Psoas muscle (tissue), 7 donors: ENCODE measurements at regions not wholly inside any gene's neighbourhood (a gene's known extent, or its start where the extent isn't known, plus 50 kb on each side); places are given as distances from the start of the nearest gene placed in this dataset.

Experiments used
- ATAC-seq, 4 donors: fragments of 200-7000 bp; cut with Tn5 transposase; one replicate each; pipeline ENCODE4 v1.9.1; 2020; ENCODE audit warnings: moderate library complexity in 3 of 4, mild to moderate bottlenecking in 2 of 4
- DNase-seq, 2 donors: peaks; one replicate each; pipeline ENCODE4 v3.0.0-alpha.2; 2020
- H3K27ac ChIP-seq: fragments of 200-600 bp; one replicate; pipeline ENCODE4 v1.8.0; 2022
- H3K27me3 ChIP-seq, 3 donors: fragments of 200-600 bp in 1 of 3; one replicate each; pipeline versions ENCODE4 v1.6.1 to v1.8.0; 2013 to 2022; ENCODE audit warnings: low read length in 2 of 3, mild to moderate bottlenecking in 2 of 3, moderate library complexity in 1 of 3; ENCODE audit not compliant: insufficient read depth in 3 of 3
- H3K36me3 ChIP-seq, 2 donors: fragments of 200-600 bp in 1 of 2; one replicate each; pipeline versions ENCODE4 v1.6.1 to v1.8.0; 2013 to 2022; ENCODE audit warnings: low read depth in 1 of 2, mild to moderate bottlenecking in 1 of 2, moderate library complexity in 1 of 2; ENCODE audit not compliant: insufficient read depth in 1 of 2
- H3K4me1 ChIP-seq: fragments of 200-600 bp; one replicate; pipeline ENCODE4 v1.8.0; 2022
- H3K4me3 ChIP-seq: fragments of 200-600 bp; one replicate; pipeline ENCODE4 v1.8.0; 2022; ENCODE audit warnings: mild to moderate bottlenecking
- H3K9me3 ChIP-seq: fragments of 200-600 bp; one replicate; pipeline ENCODE4 v1.8.0; 2022
- WGBS, 3 donors: extraction: QIAGEN DNeasy Blood & Tissue Kit; methylation state at CpG; one replicate each; pipeline versions ENCODE4 v1.1.6 to v1.1.7; 2013; 5-methylcytosine and 5-hydroxymethylcytosine counted together
- intact Hi-C, 2 donors: fragments of 100-400 bp; cut with DNase I; formaldehyde crosslinking; loops; one replicate each; pipeline versions ENCODE4 v1.11.0 to v1.14.2; 2022
- TF ChIP-seq, protein P1 (sequence below): fragments of 200-600 bp; IDR thresholded peaks from one replicate; pipeline ENCODE4 v1.8.0; 2022; ENCODE audit warnings: antibody characterized with exemption
- donor health status: healthy with polysubstance abuse.
- donor health status: DM: no; HTN: no; CAD: no; lungs with moderate emphysema.
- donor health status: Bipolar disorder and iron deficiency.
- donor health status: healthy.
- donor health status: DM: yes; HTN: yes; CAD: no.
- donor health status: DM: no; HTN: no; CAD: no.
- donor health status: DM: yes; HTN: yes; CAD: no.

DNA sequence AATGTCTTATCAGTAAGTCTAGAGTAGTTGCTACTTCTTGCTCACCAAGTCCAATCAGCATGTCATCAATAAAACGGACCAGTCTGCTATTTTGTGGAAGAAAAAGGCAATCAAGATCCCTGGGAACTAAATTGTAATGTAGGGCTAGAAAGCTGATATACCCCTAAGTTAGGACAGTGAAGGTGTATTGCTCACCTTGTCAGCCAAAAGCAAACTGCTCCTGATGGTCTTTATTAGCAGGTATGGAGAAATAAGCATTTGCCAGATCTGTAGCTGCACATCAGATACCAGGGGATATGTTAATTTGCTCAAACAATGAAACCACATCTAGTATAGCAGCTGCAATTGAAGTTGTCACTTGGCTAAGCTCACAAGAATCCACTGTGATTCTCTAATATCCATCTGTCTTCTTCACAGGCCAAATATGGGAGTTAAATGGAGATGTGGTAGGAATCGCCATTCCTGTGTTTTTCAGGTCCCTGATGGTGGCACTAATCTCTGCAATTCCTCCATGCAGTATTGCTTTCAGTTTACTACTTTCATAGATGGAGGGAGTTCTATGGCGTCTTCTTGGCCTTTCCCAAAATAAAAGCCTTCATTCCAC, 75.0 kb downstream of the TMEM237 start:
- H3K27ac ChIP-seq, result no peak overlapping the region
- H3K27me3 ChIP-seq, result no peaks in the 10 kb centered on the region
- H3K36me3 ChIP-seq, result no peaks in the 10 kb centered on the region
- H3K9me3 ChIP-seq, result no peaks in the 10 kb centered on the region
- intact Hi-C loops, result no loop called here
- no peak overlapping the region for H3K4me3 ChIP-seq
- ATAC-seq, result no peak
- no peak for DNase-seq
- TF ChIP-seq, protein P1, sequence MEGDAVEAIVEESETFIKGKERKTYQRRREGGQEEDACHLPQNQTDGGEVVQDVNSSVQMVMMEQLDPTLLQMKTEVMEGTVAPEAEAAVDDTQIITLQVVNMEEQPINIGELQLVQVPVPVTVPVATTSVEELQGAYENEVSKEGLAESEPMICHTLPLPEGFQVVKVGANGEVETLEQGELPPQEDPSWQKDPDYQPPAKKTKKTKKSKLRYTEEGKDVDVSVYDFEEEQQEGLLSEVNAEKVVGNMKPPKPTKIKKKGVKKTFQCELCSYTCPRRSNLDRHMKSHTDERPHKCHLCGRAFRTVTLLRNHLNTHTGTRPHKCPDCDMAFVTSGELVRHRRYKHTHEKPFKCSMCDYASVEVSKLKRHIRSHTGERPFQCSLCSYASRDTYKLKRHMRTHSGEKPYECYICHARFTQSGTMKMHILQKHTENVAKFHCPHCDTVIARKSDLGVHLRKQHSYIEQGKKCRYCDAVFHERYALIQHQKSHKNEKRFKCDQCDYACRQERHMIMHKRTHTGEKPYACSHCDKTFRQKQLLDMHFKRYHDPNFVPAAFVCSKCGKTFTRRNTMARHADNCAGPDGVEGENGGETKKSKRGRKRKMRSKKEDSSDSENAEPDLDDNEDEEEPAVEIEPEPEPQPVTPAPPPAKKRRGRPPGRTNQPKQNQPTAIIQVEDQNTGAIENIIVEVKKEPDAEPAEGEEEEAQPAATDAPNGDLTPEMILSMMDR, result no peak
- H3K4me1 ChIP-seq, result no peaks in the 10 kb centered on the region
- 61 to 79% (median 72%) methylated on average over 3 of the region's 3 CpGs for WGBS, 3 donors

DNA sequence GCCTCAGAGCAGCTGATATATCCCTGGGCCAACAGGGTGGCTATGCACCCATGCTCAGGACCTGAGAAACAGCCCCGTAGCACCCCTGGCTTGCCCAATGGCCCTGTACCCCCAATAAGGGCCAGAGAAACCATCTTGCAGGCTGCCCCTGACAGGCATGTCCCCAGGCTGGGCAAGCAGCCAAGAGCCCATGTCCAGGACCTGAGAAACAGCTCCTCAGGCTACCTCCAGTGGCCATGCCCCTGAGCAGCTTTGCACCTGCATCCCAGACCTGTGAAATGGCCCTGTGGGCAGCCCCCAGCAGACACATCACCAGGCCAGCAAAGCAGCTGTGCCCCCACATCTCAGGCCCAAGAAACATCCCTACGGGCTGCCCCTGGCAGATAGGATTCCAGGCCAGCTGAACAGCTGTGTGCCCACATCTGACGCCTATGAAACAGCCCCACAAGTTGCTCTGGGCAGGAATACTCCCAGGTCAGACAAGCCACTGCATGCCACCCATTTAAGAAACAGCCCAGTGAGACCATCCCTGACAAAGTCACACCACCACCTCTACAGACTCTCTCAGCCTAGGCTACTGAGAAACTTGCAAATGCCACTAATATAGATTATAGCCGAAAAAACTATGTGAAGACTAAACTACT, 84.1 kb downstream of the TMEM237 start:
- no peak for ATAC-seq
- peak in 1 of 2 donors; percentile 42 for DNase-seq
- Histone ChIP-seq H3K27ac (no peak overlapping the region), H3K4me1 (no peaks in the 10 kb centered on the region), H3K36me3 (no peaks in the 10 kb centered on the region), H3K4me3 (no peak overlapping the region), H3K9me3 (no peaks in the 10 kb centered on the region), H3K27me3 (no peaks in the 10 kb centered on the region)
- TF ChIP-seq, protein P1, result no peak
- 63 to 74% (median 64%) methylated on average over 4 of the region's 4 CpGs for WGBS, 3 donors
- intact Hi-C loops, result no loop called here

DNA sequence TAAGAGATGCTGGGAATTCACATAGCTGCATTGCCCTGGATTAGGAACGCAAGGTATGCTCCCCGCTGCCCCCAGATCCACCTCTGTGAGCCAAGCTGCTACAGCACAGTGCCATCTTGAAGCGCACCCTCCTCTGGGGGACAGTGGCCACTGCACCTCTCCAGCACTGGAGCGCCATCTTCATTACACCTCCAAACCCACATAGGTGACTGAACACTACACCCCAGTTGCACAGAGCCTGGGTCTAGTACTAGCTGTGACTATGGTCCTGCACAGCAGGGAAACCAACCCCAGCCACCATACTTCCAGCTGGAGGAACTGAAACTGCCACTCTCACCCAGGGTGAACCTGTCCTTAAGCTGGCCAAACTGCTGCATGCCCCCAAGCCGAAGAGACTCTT, 84.6 kb downstream of the TMEM237 start:
- Histone ChIP-seq H3K4me1 (no peaks in the 10 kb centered on the region), H3K9me3 (no peaks in the 10 kb centered on the region), H3K27ac (no peak overlapping the region), H3K4me3 (no peak overlapping the region), H3K27me3 (no peaks in the 10 kb centered on the region), H3K36me3 (no peaks in the 10 kb centered on the region)
- intact Hi-C loops, result no loop called here
- ATAC-seq (no peak), DNase-seq (no peak)
- WGBS, 3 donors, result 58 to 88% (median 82%) methylated on average over 5 of the region's 5 CpGs
- TF ChIP-seq, protein P1, result no peak

- 0 to 81% (median 77%) methylated on average over 1 of the region's 1 CpG for WGBS, 3 donors
- intact Hi-C loops, result no loop called here
- DNase-seq, result no peak
- no peak for ATAC-seq
- no peaks in the 10 kb centered on the region for H3K36me3 ChIP-seq
- H3K4me1 ChIP-seq, result no peaks in the 10 kb centered on the region
- H3K4me3 ChIP-seq, result no peak overlapping the region
- TF ChIP-seq, protein P1, result no peak
- no peaks in the 10 kb centered on the region for H3K9me3 ChIP-seq
- H3K27me3 ChIP-seq, result no peaks in the 10 kb centered on the region
- no peak overlapping the region for H3K27ac ChIP-seq
These were observed 85.1 kb downstream of the TMEM237 start for GRCh38 chr2:201558232-201558631.

DNA sequence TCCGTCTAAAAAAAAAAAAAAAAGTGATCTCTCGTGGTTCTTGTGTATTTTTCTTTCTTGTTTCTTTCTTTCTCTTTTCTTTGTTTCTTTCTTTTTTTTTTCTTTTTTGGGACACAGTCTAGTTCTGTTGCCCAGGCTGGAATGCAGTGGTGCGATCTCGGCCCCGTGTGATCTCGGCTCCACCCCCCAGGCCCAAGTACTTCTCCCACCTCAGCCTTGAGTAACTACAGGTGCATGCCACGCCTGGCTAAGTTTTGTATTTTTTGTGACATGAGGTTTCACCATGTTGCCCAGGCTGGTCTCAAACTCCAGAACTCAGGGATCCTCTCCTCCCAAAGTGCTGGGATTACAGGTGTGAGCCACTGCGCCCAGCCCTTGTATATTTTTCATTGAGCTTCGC, 91.4 kb downstream of the TMEM237 start:
- no peaks in the 10 kb centered on the region for H3K36me3 ChIP-seq
- intact Hi-C loops, result no loop called here
- H3K9me3 ChIP-seq, result no peaks in the 10 kb centered on the region
- no peak for DNase-seq
- H3K27ac ChIP-seq, result no peak overlapping the region
- WGBS, 3 donors, result 82 to 88% (median 84%) methylated on average over 9 of the region's 9 CpGs
- no peak overlapping the region for H3K4me3 ChIP-seq
- H3K27me3 ChIP-seq, result no peaks in the 10 kb centered on the region
- no peak for ATAC-seq
- H3K4me1 ChIP-seq, result no peaks in the 10 kb centered on the region
- TF ChIP-seq, protein P1, result no peak
